A549 (cell line): ENCODE measurements at regions not wholly inside any gene's neighbourhood (a gene's known extent, or its start where the extent isn't known, plus 50 kb on each side); places are given as distances from the start of the nearest gene placed in this dataset.

Experiments used
- ATAC-seq, 2 experiments: fragments of 200-7000 bp in 1 of 2; fragments of >200 bp in 1 of 2; cut with Nextera tagmentation in 1 of 2; cut with Tn5 transposase in 1 of 2; 3 replicates each; pipeline versions ENCODE4 v1.8.0 to v1.9.1; 2018 to 2020; ENCODE audit warnings: mild to moderate bottlenecking in 1 of 2, moderate library complexity in 1 of 2
- CTCF ChIA-PET: fragments of 300-600 bp; sonication (Branson Sonifier 250); formaldehyde crosslinking; extraction: SDS; loops from one replicate; lab custom pipeline; 2021; ENCODE audit warnings: antibody characterized with exemption, inconsistent platforms; lab: Yijun Ruan, JAX
- POLR2A ChIA-PET: fragments of 350-600 bp; formaldehyde crosslinking; extraction: SDS; loops from one replicate; lab custom pipeline; 2021; ENCODE audit warnings: antibody characterized with exemption, inconsistent platforms; lab: Yijun Ruan, JAX
- DNase-seq, 2 experiments: peaks; one replicate each; pipeline versions ENCODE4 v3.0.0 to v3.0.0-alpha.2; 2011 to 2016; ENCODE audit warnings: low read depth in 1 of 2, low spot score in 1 of 2
- FAIRE-seq: peaks from 2 replicates; lab custom pipeline; 2011; peaks lifted over from hg19 to GRCh38; lab: Jason Lieb, UNC
- H3K27ac ChIP-seq, 2 experiments: fragments of >200 bp; sonication (Bioruptor Twin); formaldehyde crosslinking; 3 replicates each; pipeline ENCODE4 v1.5.1; 2016 to 2017
- H3K4me1 ChIP-seq: fragments of >200 bp; sonication (Bioruptor Twin); formaldehyde crosslinking; 3 replicates; pipeline ENCODE4 v1.6.1; 2016
- H3K4me2 ChIP-seq: fragments of >200 bp; sonication (Bioruptor Twin); formaldehyde crosslinking; 3 replicates; pipeline ENCODE4 v1.6.1; 2016
- H3K4me3 ChIP-seq: fragments of >200 bp; sonication (Bioruptor Twin); formaldehyde crosslinking; 3 replicates; pipeline ENCODE4 v1.5.1; 2016
- H3K9me3 ChIP-seq: fragments of >200 bp; sonication (Bioruptor Twin); formaldehyde crosslinking; 3 replicates; pipeline ENCODE4 v1.6.1; 2016
- CHD4 ChIP-seq: fragments of 200-600 bp; sonication (generic); IDR thresholded peaks from 2 replicates; pipeline ENCODE4 v1.6.1; 2016; ENCODE audit warnings: antibody characterized with exemption, mild to moderate bottlenecking, borderline replicate concordance
- E2F6 ChIP-seq: IDR thresholded peaks from 2 replicates; pipeline ENCODE4 v1.6.1; 2012; ENCODE audit warnings: low read depth, borderline replicate concordance
- EP300 ChIP-seq, 2 experiments: fragments of >200 bp; sonication (Bioruptor Twin); formaldehyde crosslinking; IDR thresholded peaks; 2 replicates in 1 of 2; 3 replicates in 1 of 2; pipeline ENCODE4 v1.6.1; 2016 to 2017
- ESRRA ChIP-seq: fragments of 150-350 bp; IDR thresholded peaks from 2 replicates; pipeline ENCODE4 v1.6.1; 2014; ENCODE audit warnings: mild to moderate bottlenecking, low read length, borderline replicate concordance
- FOSB ChIP-seq: fragments of 250-450 bp; sonication (Bioruptor Pico); IDR thresholded peaks from 2 replicates; pipeline ENCODE4 v1.5.0; 2020; ENCODE audit warnings: mild to moderate bottlenecking, moderate library complexity
- FOSL2 ChIP-seq, 2 experiments: fragments of 450-650 bp in 1 of 2; fragments of >200 bp in 1 of 2; sonication (Bioruptor Twin) in 1 of 2; formaldehyde crosslinking; IDR thresholded peaks; 2 replicates each; pipeline versions ENCODE4 v1.5.0 to v1.6.1; 2016 to 2020; ENCODE audit warnings: mild to moderate bottlenecking in 1 of 2, moderate library complexity in 1 of 2
- FOXS1 ChIP-seq: fragments of 250-450 bp; sonication (Bioruptor Pico); IDR thresholded peaks from 2 replicates; pipeline ENCODE4 v1.5.0; 2020; ENCODE audit warnings: mild to moderate bottlenecking, moderate library complexity
- HDAC2 ChIP-seq: fragments of 200-600 bp; sonication (generic); IDR thresholded peaks from 2 replicates; pipeline ENCODE4 v1.6.1; 2016
- HEYL ChIP-seq: fragments of 250-450 bp; sonication (Bioruptor Pico); IDR thresholded peaks from 2 replicates; pipeline ENCODE4 v1.8.0; 2021; ENCODE audit warnings: mild to moderate bottlenecking, moderate library complexity
- HMGXB4 ChIP-seq: fragments of 250-450 bp; sonication (Bioruptor Pico); IDR thresholded peaks from 2 replicates; pipeline ENCODE4 v1.5.0; 2021; ENCODE audit warnings: mild to moderate bottlenecking, moderate library complexity, borderline replicate concordance
- HOXA7 ChIP-seq: fragments of 250-450 bp; sonication (Bioruptor Pico); IDR thresholded peaks from 2 replicates; pipeline ENCODE4 v1.5.0; 2020; ENCODE audit warnings: mild to moderate bottlenecking, moderate library complexity
- HOXB5 ChIP-seq: fragments of 250-450 bp; sonication (Bioruptor Pico); IDR thresholded peaks from 2 replicates; pipeline ENCODE4 v1.5.0; 2020; ENCODE audit warnings: mild to moderate bottlenecking, moderate library complexity
- JUN ChIP-seq, 2 experiments: fragments of >200 bp; sonication (Bioruptor Twin); formaldehyde crosslinking; IDR thresholded peaks; 2 replicates in 1 of 2; 3 replicates in 1 of 2; pipeline ENCODE4 v1.6.1; 2016 to 2017
- JUNB ChIP-seq: fragments of >200 bp; sonication (Bioruptor Twin); formaldehyde crosslinking; IDR thresholded peaks from 2 replicates; pipeline ENCODE4 v1.6.1; 2016
- MAFK ChIP-seq: fragments of 450-650 bp; IDR thresholded peaks from 2 replicates; pipeline ENCODE4 v1.6.1; 2014; ENCODE audit not compliant: partially characterized antibody
- RARB ChIP-seq: fragments of 250-450 bp; sonication (Bioruptor Pico); IDR thresholded peaks from 2 replicates; pipeline ENCODE4 v1.8.0; 2021; ENCODE audit warnings: mild to moderate bottlenecking, moderate library complexity
- RCOR1 ChIP-seq: fragments of 150-350 bp; IDR thresholded peaks from 2 replicates; pipeline ENCODE4 v1.6.1; 2014; ENCODE audit warnings: antibody characterized with exemption, low read length, low read depth
- REST ChIP-seq: fragments of 200-600 bp; sonication (generic); IDR thresholded peaks from 2 replicates; pipeline ENCODE4 v1.6.1; 2016; ENCODE audit warnings: antibody characterized with exemption, mild to moderate bottlenecking, moderate library complexity
- ZC3H11A ChIP-seq: fragments of 450-650 bp; IDR thresholded peaks from 2 replicates; pipeline ENCODE4 v1.6.1; 2014; ENCODE audit warnings: antibody characterized with exemption, mild to moderate bottlenecking
- ZFP36 ChIP-seq: fragments of 450-650 bp; IDR thresholded peaks from 2 replicates; pipeline ENCODE4 v1.6.1; 2014; ENCODE audit warnings: borderline replicate concordance; ENCODE audit not compliant: partially characterized antibody
- ZSCAN20 ChIP-seq: fragments of 250-450 bp; sonication (Bioruptor Pico); IDR thresholded peaks from 2 replicates; pipeline ENCODE4 v1.8.0; 2022; ENCODE audit warnings: mild to moderate bottlenecking, moderate library complexity
- WGBS: methylation state at CpG from one replicate; pipeline ENCODE4 v1.1.6; 2017; ENCODE audit errors: missing lambda C conversion rate; 5-methylcytosine and 5-hydroxymethylcytosine counted together

GRCh38 chr14:48991141-48991540 is 595.0 kb downstream of the RPS29 start:
- H3K27ac ChIP-seq, result no peak overlapping the region
- no peak overlapping the region for H3K4me2 ChIP-seq
- ATAC-seq (no peak), FAIRE-seq (no peak), DNase-seq (no peak)
- H3K4me1 ChIP-seq, result no peaks in the 10 kb centered on the region
- 48% methylated on average over 4 of the region's 4 CpGs for WGBS
- H3K4me3 ChIP-seq, result no peak overlapping the region
- ChIA-PET POLR2A (no interaction called here), CTCF (interaction anchor here (0.6 kb wide), 1 partner anchor 320 kb away, joined by 3 read pairs; no protein-coding TSS in a partner anchor)
- no peak for TF ChIP-seq HOXB5 (CRISPR knock-in tag)
- no peak for TF ChIP-seq E2F6
- no peak for TF ChIP-seq RARB (CRISPR knock-in tag)
- no peak for TF ChIP-seq HEYL (CRISPR knock-in tag)
- no peak for TF ChIP-seq EP300 (IDR thresholded peaks at IDR 0.05)
- no peak for TF ChIP-seq HDAC2
- H3K9me3 ChIP-seq, result no peaks in the 10 kb centered on the region

GRCh38 chr14:48983351-48983888 is 602.8 kb downstream of the RPS29 start:
- TF ChIP-seq ESRRA (no peak), FOSL2 (IDR thresholded peaks at IDR 0.05) (no peak), FOSL2 (CRISPR knock-in tag; IDR thresholded peaks at IDR 0.05) (no peak), CHD4 (no peak), JUN (IDR thresholded peaks at IDR 0.05) (no peak), HOXA7 (CRISPR knock-in tag) (no peak), JUNB (no peak), FOXS1 (CRISPR knock-in tag) (no peak), FOSB (no peak), RCOR1 (no peak), ZC3H11A (no peak), ZSCAN20 (CRISPR knock-in tag) (no peak), ZFP36 (no peak), REST (no peak), HMGXB4 (no peak), MAFK (no peak)
- 9% methylated on average over 6 of the region's 6 CpGs for WGBS
- no peaks in the 10 kb centered on the region for H3K4me1 ChIP-seq
- no peak overlapping the region for H3K4me3 ChIP-seq
- FAIRE-seq (no peak), DNase-seq (no peak), ATAC-seq (no peak)
- no peaks in the 10 kb centered on the region for H3K9me3 ChIP-seq
- CTCF ChIA-PET, result no interaction called here
- no peak overlapping the region for H3K4me2 ChIP-seq
- POLR2A ChIA-PET, result no interaction called here
- no peak overlapping the region for H3K27ac ChIP-seq
